K562 (cell line): ENCODE measurements at regions not wholly inside any gene's neighbourhood (a gene's known extent, or its start where the extent isn't known, plus 50 kb on each side); places are given as distances from the start of the nearest gene placed in this dataset.

Source experiments
- C11orf30 ChIP-seq: fragments of 450-650 bp; IDR thresholded peaks from 2 replicates; pipeline ENCODE4 v1.6.1; 2016; ENCODE audit warnings: low read depth, mild to moderate bottlenecking
- ELF4 ChIP-seq: fragments of 450-650 bp; formaldehyde crosslinking; IDR thresholded peaks from 2 replicates; pipeline ENCODE4 v1.4.0; 2022; ENCODE audit warnings: missing genetic modification characterization
- GTF2E2 ChIP-seq: fragments of 200-800 bp; sonication (Bioruptor generic); IDR thresholded peaks from 2 replicates; pipeline ENCODE4 v1.6.1; 2016; ENCODE audit warnings: missing genetic modification characterization, missing compliant biosample characterization
- MEIS2 ChIP-seq: fragments of 450-650 bp; IDR thresholded peaks from 2 replicates; pipeline ENCODE4 v1.6.1; 2014; ENCODE audit warnings: mild to moderate bottlenecking; ENCODE audit not compliant: partially characterized antibody
- RBFOX2 ChIP-seq: fragments of 200-400 bp; formaldehyde crosslinking; IDR thresholded peaks from 2 replicates; pipeline ENCODE4 v1.6.1; 2017; ENCODE audit warnings: low read depth, mild to moderate bottlenecking, low read length, moderate library complexity
- SMAD3 ChIP-seq: fragments of 450-650 bp; formaldehyde crosslinking; conservative IDR thresholded peaks from 2 replicates; pipeline ENCODE4 v1.4.0; 2020; ENCODE audit warnings: mild to moderate bottlenecking
- SRSF9 ChIP-seq: fragments of 200-400 bp; formaldehyde crosslinking; IDR thresholded peaks from 2 replicates; pipeline ENCODE4 v1.6.1; 2017; ENCODE audit warnings: low read depth, low read length, borderline replicate concordance
- ZNF143 ChIP-seq: sonication (generic); formaldehyde crosslinking; IDR thresholded peaks from 2 replicates; pipeline ENCODE4 v1.9.0; 2022; ENCODE audit warnings: mild to moderate bottlenecking, missing genetic modification reagents
- ZNF584 ChIP-seq: fragments of 200-800 bp; sonication (Bioruptor generic); IDR thresholded peaks from 2 replicates; pipeline ENCODE4 v1.6.1; 2016; ENCODE audit warnings: low read depth, mild to moderate bottlenecking, missing genetic modification characterization, missing compliant biosample characterization
- ZNF785 ChIP-seq: fragments of 250-450 bp; sonication (Bioruptor Pico); IDR thresholded peaks from 2 replicates; pipeline ENCODE4 v1.4.0; 2020; ENCODE audit warnings: mild to moderate bottlenecking
- ZZZ3 ChIP-seq: fragments of 450-650 bp; IDR thresholded peaks from 2 replicates; pipeline ENCODE4 v1.6.1; 2016; ENCODE audit warnings: antibody characterized with exemption, mild to moderate bottlenecking, moderate library complexity
- TF ChIP-seq, protein P1 (sequence below): fragments of 450-650 bp; formaldehyde crosslinking; IDR thresholded peaks from 2 replicates; pipeline ENCODE4 v1.4.0; 2020; ENCODE audit warnings: mild to moderate bottlenecking
- TF ChIP-seq, protein P2 (sequence below): sonication (generic); formaldehyde crosslinking; IDR thresholded peaks from 2 replicates; pipeline ENCODE4 v1.8.0; 2022; ENCODE audit warnings: mild to moderate bottlenecking, missing genetic modification reagents
- TF ChIP-seq, protein P3 (sequence below): fragments of 450-650 bp; IDR thresholded peaks from 2 replicates; pipeline ENCODE4 v1.6.1; 2016
- TF ChIP-seq, protein P4 (sequence below), 2 experiments: fragments of 450-650 bp in 1 of 2; sonication (generic) in 1 of 2; formaldehyde crosslinking in 1 of 2; IDR thresholded peaks in 1 of 2; conservative IDR thresholded peaks in 1 of 2; 2 replicates each; pipeline versions ENCODE4 v1.6.1 to v1.8.1; 2016 to 2023; ENCODE audit warnings: mild to moderate bottlenecking in 2 of 2, moderate library complexity in 2 of 2, inconsistent platforms in 1 of 2, missing genetic modification reagents in 1 of 2
- TF ChIP-seq, protein P5 (sequence below): fragments of 250-450 bp; sonication (Bioruptor Pico); IDR thresholded peaks from 2 replicates; pipeline ENCODE4 v1.4.0; 2020

DNA sequence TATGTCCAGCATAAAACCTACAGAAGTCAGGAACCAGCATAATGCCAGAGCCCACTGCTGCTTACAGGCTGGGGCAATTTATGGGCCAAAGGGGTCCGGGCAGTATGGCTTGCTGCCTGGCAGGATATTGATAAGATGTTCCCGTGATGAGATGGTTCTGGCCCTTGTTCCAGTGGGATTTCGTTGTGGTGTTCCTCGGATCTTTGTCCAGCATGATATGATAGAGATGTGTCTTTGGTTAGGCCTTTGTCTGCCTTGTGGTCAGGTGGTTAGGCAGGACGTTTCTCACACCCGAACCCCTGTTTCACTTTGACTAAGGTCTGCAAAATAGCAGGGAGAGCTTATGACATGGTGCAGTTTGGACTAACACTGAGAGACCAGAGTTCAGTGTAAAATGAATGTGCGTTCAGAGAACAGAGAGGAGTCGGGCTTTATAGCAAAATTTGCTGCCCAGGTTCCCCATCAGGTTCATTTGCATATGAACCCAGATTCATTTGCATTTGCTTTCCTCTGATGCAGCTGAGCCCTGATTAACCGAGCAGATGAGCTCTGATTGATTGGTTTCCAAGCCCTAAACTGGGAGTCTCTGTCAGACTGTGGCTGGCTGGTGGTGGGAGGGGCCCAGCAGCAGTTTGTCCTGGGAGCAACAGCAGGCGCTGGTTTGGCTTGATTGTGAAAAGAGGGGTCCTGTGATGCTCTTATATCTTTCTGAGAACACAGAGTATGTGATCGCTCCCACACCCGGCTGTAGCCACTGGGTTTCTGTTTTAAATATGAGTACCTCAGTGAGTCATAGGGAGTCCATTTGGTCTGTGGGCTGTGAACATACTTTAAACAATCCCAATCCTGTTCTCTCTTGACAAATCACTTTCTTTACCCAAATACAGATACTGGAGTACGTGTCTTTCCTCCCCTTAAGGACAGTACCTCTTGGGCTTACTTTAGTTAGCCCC lies 156.3 kb upstream of the PZP start (continued):
- TF ChIP-seq, protein P1, sequence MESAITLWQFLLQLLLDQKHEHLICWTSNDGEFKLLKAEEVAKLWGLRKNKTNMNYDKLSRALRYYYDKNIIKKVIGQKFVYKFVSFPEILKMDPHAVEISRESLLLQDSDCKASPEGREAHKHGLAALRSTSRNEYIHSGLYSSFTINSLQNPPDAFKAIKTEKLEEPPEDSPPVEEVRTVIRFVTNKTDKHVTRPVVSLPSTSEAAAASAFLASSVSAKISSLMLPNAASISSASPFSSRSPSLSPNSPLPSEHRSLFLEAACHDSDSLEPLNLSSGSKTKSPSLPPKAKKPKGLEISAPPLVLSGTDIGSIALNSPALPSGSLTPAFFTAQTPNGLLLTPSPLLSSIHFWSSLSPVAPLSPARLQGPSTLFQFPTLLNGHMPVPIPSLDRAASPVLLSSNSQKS: no peak
- TF ChIP-seq, protein P2, sequence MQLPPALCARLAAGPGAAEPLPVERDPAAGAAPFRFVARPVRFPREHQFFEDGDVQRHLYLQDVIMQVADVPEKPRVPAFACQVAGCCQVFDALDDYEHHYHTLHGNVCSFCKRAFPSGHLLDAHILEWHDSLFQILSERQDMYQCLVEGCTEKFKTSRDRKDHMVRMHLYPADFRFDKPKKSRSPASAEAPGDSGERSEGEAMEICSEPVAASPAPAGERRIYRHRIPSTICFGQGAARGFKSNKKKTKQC (CRISPR knock-in tag): no peak
- TF ChIP-seq ELF4: 0 out of 2 replicates have a peak, but pooled peaks have one; percentile 23
- no peak for TF ChIP-seq ZNF584 (CRISPR knock-in tag)
- TF ChIP-seq, protein P3, sequence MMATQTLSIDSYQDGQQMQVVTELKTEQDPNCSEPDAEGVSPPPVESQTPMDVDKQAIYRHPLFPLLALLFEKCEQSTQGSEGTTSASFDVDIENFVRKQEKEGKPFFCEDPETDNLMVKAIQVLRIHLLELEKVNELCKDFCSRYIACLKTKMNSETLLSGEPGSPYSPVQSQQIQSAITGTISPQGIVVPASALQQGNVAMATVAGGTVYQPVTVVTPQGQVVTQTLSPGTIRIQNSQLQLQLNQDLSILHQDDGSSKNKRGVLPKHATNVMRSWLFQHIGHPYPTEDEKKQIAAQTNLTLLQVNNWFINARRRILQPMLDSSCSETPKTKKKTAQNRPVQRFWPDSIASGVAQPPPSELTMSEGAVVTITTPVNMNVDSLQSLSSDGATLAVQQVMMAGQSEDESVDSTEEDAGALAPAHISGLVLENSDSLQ: peak; percentile 34; the same call in 1 of the 2 replicates
- no peak for TF ChIP-seq SRSF9
- TF ChIP-seq, protein P4, sequence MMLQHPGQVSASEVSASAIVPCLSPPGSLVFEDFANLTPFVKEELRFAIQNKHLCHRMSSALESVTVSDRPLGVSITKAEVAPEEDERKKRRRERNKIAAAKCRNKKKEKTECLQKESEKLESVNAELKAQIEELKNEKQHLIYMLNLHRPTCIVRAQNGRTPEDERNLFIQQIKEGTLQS (IDR thresholded peaks at IDR 0.05): 0 out of 2 replicates have a peak, but pooled peaks have one; percentile 7
- TF ChIP-seq, protein P4 (CRISPR knock-in tag; conservative IDR thresholded peaks at IDR 0.05): no peak
- 0 out of 2 replicates have a peak, but pooled peaks have one; percentile 49 for TF ChIP-seq GTF2E2 (tag)
- 0 out of 2 replicates have a peak, but pooled peaks have one; percentile 16 for TF ChIP-seq RBFOX2
- no peak for TF ChIP-seq ZNF785
- TF ChIP-seq ZNF143 (CRISPR knock-in tag): peak; percentile 62; the same call in 1 of the 2 replicates
- no peak for TF ChIP-seq ZZZ3
- TF ChIP-seq SMAD3 (CRISPR knock-in tag): 0 out of 2 replicates have a peak, but pooled peaks have one; percentile 16
- peak; percentile 15 for TF ChIP-seq MEIS2
- TF ChIP-seq, protein P5, sequence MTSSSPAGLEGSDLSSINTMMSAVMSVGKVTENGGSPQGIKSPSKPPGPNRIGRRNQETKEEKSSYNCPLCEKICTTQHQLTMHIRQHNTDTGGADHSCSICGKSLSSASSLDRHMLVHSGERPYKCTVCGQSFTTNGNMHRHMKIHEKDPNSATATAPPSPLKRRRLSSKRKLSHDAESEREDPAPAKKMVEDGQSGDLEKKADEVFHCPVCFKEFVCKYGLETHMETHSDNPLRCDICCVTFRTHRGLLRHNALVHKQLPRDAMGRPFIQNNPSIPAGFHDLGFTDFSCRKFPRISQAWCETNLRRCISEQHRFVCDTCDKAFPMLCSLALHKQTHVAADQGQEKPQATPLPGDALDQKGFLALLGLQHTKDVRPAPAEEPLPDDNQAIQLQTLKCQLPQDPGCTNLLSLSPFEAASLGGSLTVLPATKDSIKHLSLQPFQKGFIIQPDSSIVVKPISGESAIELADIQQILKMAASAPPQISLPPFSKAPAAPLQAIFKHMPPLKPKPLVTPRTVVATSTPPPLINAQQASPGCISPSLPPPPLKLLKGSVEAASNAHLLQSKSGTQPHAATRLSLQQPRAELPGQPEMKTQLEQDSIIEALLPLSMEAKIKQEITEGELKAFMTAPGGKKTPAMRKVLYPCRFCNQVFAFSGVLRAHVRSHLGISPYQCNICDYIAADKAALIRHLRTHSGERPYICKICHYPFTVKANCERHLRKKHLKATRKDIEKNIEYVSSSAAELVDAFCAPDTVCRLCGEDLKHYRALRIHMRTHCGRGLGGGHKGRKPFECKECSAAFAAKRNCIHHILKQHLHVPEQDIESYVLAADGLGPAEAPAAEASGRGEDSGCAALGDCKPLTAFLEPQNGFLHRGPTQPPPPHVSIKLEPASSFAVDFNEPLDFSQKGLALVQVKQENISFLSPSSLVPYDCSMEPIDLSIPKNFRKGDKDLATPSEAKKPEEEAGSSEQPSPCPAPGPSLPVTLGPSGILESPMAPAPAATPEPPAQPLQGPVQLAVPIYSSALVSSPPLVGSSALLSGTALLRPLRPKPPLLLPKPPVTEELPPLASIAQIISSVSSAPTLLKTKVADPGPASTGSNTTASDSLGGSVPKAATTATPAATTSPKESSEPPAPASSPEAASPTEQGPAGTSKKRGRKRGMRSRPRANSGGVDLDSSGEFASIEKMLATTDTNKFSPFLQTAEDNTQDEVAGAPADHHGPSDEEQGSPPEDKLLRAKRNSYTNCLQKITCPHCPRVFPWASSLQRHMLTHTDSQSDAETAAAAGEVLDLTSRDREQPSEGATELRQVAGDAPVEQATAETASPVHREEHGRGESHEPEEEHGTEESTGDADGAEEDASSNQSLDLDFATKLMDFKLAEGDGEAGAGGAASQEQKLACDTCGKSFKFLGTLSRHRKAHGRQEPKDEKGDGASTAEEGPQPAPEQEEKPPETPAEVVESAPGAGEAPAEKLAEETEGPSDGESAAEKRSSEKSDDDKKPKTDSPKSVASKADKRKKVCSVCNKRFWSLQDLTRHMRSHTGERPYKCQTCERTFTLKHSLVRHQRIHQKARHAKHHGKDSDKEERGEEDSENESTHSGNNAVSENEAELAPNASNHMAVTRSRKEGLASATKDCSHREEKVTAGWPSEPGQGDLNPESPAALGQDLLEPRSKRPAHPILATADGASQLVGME (CRISPR knock-in tag): peak; percentile 49; the same call in 1 of the 2 replicates
- no peak for TF ChIP-seq C11orf30
